D721Med (cell line): ENCODE measurements at regions not wholly inside any gene's neighbourhood (a gene's known extent, or its start where the extent isn't known, plus 50 kb on each side); places are given as distances from the start of the nearest gene placed in this dataset.

Experiments
- DNase-seq: peaks from one replicate; pipeline ENCODE4 v3.0.0; 2011; ENCODE audit warnings: low spot score; ENCODE audit not compliant: insufficient read length
- FAIRE-seq: peaks from 2 replicates; lab custom pipeline; 2011; peaks lifted over from hg19 to GRCh38; lab: Jason Lieb, UNC
- TF ChIP-seq, protein P1 (sequence below): IDR thresholded peaks from 2 replicates; pipeline ENCODE4 v1.5.1; 2012; ENCODE audit warnings: mild to moderate bottlenecking, control low read depth; ENCODE audit not compliant: insufficient read depth; ENCODE audit errors: missing control alignments

DNA sequence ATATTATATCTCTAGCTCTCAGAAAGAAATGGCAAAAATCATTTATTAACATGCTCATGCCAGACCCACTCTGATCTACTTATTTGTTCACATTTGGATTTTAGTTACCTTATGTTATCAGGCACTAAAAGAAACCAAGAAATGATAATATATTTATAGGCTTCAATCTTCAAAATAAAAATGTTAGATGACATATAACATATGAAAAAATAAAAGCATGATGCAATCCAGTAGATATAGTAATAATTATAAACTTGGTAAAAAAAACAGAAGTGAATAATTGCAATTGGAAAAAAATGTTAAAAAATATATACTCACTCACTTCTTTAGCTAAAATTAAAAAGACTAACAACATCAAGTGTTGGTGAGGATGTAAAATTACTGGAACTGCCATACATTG is 248.3 kb upstream of the VRK2 start:
- TF ChIP-seq, protein P1, sequence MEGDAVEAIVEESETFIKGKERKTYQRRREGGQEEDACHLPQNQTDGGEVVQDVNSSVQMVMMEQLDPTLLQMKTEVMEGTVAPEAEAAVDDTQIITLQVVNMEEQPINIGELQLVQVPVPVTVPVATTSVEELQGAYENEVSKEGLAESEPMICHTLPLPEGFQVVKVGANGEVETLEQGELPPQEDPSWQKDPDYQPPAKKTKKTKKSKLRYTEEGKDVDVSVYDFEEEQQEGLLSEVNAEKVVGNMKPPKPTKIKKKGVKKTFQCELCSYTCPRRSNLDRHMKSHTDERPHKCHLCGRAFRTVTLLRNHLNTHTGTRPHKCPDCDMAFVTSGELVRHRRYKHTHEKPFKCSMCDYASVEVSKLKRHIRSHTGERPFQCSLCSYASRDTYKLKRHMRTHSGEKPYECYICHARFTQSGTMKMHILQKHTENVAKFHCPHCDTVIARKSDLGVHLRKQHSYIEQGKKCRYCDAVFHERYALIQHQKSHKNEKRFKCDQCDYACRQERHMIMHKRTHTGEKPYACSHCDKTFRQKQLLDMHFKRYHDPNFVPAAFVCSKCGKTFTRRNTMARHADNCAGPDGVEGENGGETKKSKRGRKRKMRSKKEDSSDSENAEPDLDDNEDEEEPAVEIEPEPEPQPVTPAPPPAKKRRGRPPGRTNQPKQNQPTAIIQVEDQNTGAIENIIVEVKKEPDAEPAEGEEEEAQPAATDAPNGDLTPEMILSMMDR, result no peak
- DNase-seq (no peak), FAIRE-seq (no peak)

DNA sequence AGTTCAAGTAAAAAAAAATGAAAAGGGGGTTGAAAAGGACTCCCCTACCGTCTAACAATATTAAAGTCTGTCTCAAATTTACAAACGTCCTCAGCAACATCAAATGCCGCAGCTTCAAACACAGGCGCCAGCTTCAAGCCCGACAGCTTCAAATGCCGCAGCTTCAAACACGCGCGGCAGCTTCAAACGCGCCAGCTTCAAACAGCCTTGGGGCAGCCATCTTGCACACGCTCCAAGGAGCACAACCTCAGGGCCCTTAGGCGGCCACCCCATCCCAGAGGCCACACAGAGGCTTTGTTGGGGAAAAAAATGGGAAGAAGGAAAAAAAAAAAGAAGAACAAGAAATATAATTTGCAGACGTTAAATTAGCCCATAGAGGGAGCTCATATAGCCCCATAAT is 244.4 kb upstream of the VRK2 start:
- FAIRE-seq, result no peak
- DNase-seq, result no peak
- TF ChIP-seq, protein P1, result no peak

DNA sequence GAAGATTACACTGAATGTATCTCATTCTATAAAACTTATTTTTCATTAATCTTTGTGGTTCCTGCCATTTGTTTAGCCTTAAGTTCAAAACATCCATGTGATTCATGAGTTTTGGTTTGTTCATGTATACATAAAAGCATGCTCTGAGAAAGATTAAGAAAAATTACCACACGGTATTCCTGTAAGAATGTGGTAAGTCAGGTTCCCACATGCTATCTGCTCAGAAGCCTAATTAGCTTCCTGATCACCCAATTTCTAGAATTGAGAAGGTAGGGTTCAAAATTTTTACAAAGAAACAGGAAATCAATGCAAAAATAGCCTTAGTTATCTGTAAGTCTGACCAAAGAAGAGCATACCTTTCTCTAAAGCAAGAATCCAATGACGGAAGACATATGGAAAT is 241.6 kb upstream of the VRK2 start:
- no peak for FAIRE-seq
- TF ChIP-seq, protein P1, result no peak
- DNase-seq, result no peak

DNA sequence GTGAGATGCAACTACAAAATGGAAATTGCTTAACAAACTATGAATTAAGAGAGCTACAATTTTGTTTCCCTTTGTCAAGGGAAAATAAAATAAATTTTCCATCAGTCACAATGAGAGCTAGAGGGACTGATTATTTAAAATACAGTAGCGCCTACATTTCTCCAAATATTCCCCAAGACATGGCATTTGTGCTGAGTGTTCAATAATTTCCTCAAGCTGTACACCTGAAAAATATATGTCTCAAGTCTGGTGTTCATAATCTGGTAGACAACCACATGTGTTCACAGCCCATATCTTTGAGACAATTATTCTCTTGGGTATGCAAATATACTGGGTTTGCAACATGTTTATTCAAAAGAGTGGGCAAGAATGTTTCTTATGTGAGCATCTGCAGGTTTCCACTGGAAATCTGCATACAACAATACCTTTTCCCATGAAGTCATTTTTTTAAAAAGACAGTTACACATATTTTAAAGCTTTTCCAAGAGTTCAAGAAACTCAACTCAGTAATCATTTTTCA is 240.1 kb upstream of the VRK2 start:
- FAIRE-seq (no peak), DNase-seq (no peak)
- TF ChIP-seq, protein P1, result no peak

DNA sequence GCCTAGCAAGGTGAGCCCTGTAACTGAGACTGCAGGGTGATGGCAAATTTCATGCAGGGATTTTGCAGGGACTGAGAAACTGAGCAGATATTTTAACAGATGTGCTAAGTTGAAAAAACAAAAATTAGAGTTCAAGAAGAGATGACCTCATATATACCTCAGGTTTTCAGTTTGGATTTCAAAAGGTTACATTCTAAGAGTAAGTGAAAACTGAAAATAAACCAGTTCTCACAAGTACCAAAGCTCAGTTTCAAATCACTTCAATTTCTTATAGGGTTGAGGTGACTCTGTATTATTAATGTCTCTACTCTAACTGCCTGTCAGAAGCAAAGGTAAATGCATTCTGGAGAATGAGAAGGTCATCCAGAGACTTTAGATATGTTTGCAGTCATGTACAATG is 237.4 kb upstream of the VRK2 start:
- FAIRE-seq (no peak), DNase-seq (no peak)
- TF ChIP-seq, protein P1, result no peak

DNA sequence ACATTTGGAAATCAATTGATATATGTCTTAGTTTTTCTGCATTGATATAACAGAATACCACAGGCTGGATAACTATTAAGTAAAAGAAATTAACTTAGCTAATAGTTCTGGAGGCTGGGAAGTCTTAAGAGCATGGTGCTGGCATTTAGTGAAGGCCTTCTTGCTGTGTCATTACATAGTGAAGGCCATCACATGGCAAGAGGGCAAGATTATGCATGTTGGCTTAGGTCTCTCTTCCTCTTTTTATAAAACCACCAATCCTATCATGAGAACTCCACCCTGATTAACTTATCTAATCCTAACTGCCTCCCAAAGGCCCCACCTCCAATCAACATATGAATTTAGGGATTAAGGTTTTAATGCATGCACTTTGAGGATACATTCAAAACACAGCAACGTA is 225.5 kb upstream of the VRK2 start:
- FAIRE-seq (no peak), DNase-seq (no peak)

DNA sequence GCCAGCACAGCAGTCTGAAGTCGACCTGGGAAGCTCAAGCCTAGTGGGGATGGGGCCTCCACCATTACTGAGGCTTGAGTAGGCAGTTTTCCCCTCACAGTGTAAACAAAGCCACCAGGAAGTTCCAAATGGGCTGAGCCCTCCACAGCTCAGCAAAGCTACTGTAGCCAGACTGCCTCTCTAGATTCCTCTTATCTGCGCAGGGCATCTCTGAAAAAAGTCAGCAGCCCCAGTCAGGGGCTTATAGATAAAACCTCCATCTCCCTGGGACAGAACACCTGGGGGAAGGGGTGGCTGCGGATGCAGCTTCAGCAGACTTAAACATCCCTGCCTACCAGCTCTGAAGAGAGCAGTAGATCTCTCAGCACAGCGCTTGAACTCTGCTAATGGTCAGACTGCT is 218.4 kb upstream of the VRK2 start:
- TF ChIP-seq, protein P1, result no peak
- no peak for FAIRE-seq
- DNase-seq, result no peak

More for the DNA sequence above, 225.5 kb upstream of the VRK2 start:
- TF ChIP-seq, protein P1, result no peak
